GM12875 (cell line): ENCODE measurements at regions not wholly inside any gene's neighbourhood (a gene's known extent, or its start where the extent isn't known, plus 50 kb on each side); places are given as distances from the start of the nearest gene placed in this dataset.

Experiments used
- H3K4me3 ChIP-seq: one replicate; pipeline ENCODE4 v1.5.1; 2011; ENCODE audit warnings: low read depth, low read length, control low read depth
- CTCF ChIP-seq: IDR thresholded peaks from 2 replicates; pipeline ENCODE4 v1.5.1; 2011; ENCODE audit warnings: low read depth, mild to moderate bottlenecking, control low read depth, inconsistent platforms, low read length, moderate library complexity, borderline replicate concordance; ENCODE audit not compliant: insufficient read depth

- no peak for TF ChIP-seq CTCF
- no peak overlapping the region for H3K4me3 ChIP-seq
Measured at GRCh38 chr12:90254796-90255195, 546.2 kb upstream of the ATP2B1 start.

- no peak overlapping the region for H3K4me3 ChIP-seq
- TF ChIP-seq CTCF = peak; percentile 51
Measured at GRCh38 chr12:90253674-90254181, 545.1 kb upstream of the ATP2B1 start.

GRCh38 chr12:90253136-90253535 lies 544.5 kb upstream of the ATP2B1 start:
- no peak overlapping the region for H3K4me3 ChIP-seq
- no peak for TF ChIP-seq CTCF

- no peak overlapping the region for H3K4me3 ChIP-seq
Measured at GRCh38 chr12:90250766-90251165, 542.1 kb upstream of the ATP2B1 start.

GRCh38 chr12:90250042-90250441 lies 541.4 kb upstream of the ATP2B1 start:
- no peak overlapping the region for H3K4me3 ChIP-seq
- no peak for TF ChIP-seq CTCF

More at GRCh38 chr12:90250766-90251165, 542.1 kb upstream of the ATP2B1 start:
- TF ChIP-seq CTCF = no peak

GRCh38 chr12:90246688-90247087 lies 538.0 kb upstream of the ATP2B1 start:
- TF ChIP-seq CTCF = no peak
- H3K4me3 ChIP-seq = no peak overlapping the region

GRCh38 chr12:90245391-90245790 lies 536.8 kb upstream of the ATP2B1 start:
- H3K4me3 ChIP-seq = no peak overlapping the region

More at GRCh38 chr12:90245391-90245790, 536.8 kb upstream of the ATP2B1 start:
- no peak for TF ChIP-seq CTCF
